Mesendoderm (in vitro differentiated cells): ENCODE measurements at regions not wholly inside any gene's neighbourhood (a gene's known extent, or its start where the extent isn't known, plus 50 kb on each side); places are given as distances from the start of the nearest gene placed in this dataset.
A peak's percentile ranks its signal among the peaks of the same experiment; 100 is the strongest.

Experiments used
- DNase-seq: peaks from one replicate; pipeline ENCODE4 v3.0.0; 2013
- H2AK5ac ChIP-seq: 2 replicates; pipeline ENCODE4 v1.6.1; 2013; ENCODE audit warnings: low read length, inconsistent platforms
- H2BK120ac ChIP-seq: 2 replicates; pipeline ENCODE4 v1.6.1; 2013; ENCODE audit warnings: low read depth, mild to moderate bottlenecking, low read length, moderate library complexity, mixed read lengths
- H2BK15ac ChIP-seq: replicated peaks from 2 replicates; pipeline ENCODE4 v1.6.1; 2013; ENCODE audit warnings: low read depth, mild to moderate bottlenecking, moderate library complexity
- H2BK5ac ChIP-seq: 2 replicates; pipeline ENCODE4 v1.6.1; 2013; ENCODE audit warnings: low read length, inconsistent platforms
- H3K18ac ChIP-seq: 2 replicates; pipeline ENCODE4 v1.6.1; 2013; ENCODE audit warnings: mild to moderate bottlenecking, low read length, mixed read lengths
- H3K23ac ChIP-seq: one replicate; pipeline ENCODE4 v1.6.1; 2013; ENCODE audit warnings: low read length
- H3K27ac ChIP-seq: 2 replicates; pipeline ENCODE4 v1.5.1; 2013; ENCODE audit warnings: low read depth, mild to moderate bottlenecking, inconsistent platforms, low read length, moderate library complexity
- H3K27me3 ChIP-seq: 2 replicates; pipeline ENCODE4 v1.6.1; 2013; ENCODE audit warnings: low read length, control low read depth, mild to moderate bottlenecking, inconsistent platforms; ENCODE audit not compliant: insufficient read depth, poor library complexity
- H3K36me3 ChIP-seq: 2 replicates; pipeline ENCODE4 v1.6.1; 2013; ENCODE audit warnings: low read length, inconsistent platforms; ENCODE audit not compliant: control insufficient read depth, insufficient read depth
- H3K4ac ChIP-seq: one replicate; pipeline ENCODE4 v1.6.1; 2013; ENCODE audit warnings: low read depth, mild to moderate bottlenecking, low read length, moderate library complexity
- H3K4me1 ChIP-seq: 2 replicates; pipeline ENCODE4 v1.6.1; 2013; ENCODE audit warnings: low read depth, low read length, inconsistent platforms; ENCODE audit not compliant: control insufficient read depth
- H3K4me2 ChIP-seq: 2 replicates; pipeline ENCODE4 v1.6.1; 2013; ENCODE audit warnings: low read length
- H3K4me3 ChIP-seq: 2 replicates; pipeline ENCODE4 v1.5.1; 2013; ENCODE audit warnings: mild to moderate bottlenecking, low read length
- H3K56ac ChIP-seq: one replicate; pipeline ENCODE4 v1.6.1; 2013; ENCODE audit warnings: low read length
- H3K79me1 ChIP-seq: 2 replicates; pipeline ENCODE4 v1.6.1; 2013; ENCODE audit warnings: low read length, inconsistent platforms
- H3K79me2 ChIP-seq: 2 replicates; pipeline ENCODE4 v1.6.1; 2013; ENCODE audit warnings: mild to moderate bottlenecking, low read length; ENCODE audit not compliant: control insufficient read depth, insufficient read depth
- H3K9ac ChIP-seq: 2 replicates; pipeline ENCODE4 v1.6.1; 2013; ENCODE audit warnings: low read length, inconsistent platforms
- H4K5ac ChIP-seq: one replicate; pipeline ENCODE4 v1.6.1; 2013; ENCODE audit warnings: low read length
- H4K8ac ChIP-seq: one replicate; pipeline ENCODE4 v1.6.1; 2013; ENCODE audit warnings: low read depth, mild to moderate bottlenecking, control low read depth, low read length, moderate library complexity
- WGBS: extraction: QIAGEN DNeasy Blood & Tissue Kit; methylation state at CpG from one replicate; pipeline ENCODE4 v1.1.7; 2013; ENCODE audit warnings: low lambda C conversion rate, missing lambda C conversion rate; ENCODE audit not compliant: insufficient coverage; ENCODE audit errors: extremely low coverage; 5-methylcytosine and 5-hydroxymethylcytosine counted together

GRCh38 chr5:147051193-147051592, 172.6 kb upstream of the PPP2R2B start:
- H3K79me1 ChIP-seq, result no peaks in the 10 kb centered on the region
- no peak overlapping the region for H3K4ac ChIP-seq
- no peaks in the 10 kb centered on the region for H3K27me3 ChIP-seq
- DNase-seq, result no peak
- H2BK120ac ChIP-seq, result no peak overlapping the region
- H3K18ac ChIP-seq, result no peak overlapping the region
- no peak overlapping the region for H3K56ac ChIP-seq
- H3K9ac ChIP-seq, result no peak overlapping the region
- no peak overlapping the region for H3K4me2 ChIP-seq
- peaks cover 3% of the 10 kb centered on the region for H3K4me1 ChIP-seq
- no peak overlapping the region for H2BK5ac ChIP-seq
- H3K23ac ChIP-seq, result no peak overlapping the region
- no peak overlapping the region for H2BK15ac ChIP-seq
- H3K36me3 ChIP-seq, result no peaks in the 10 kb centered on the region
- H2AK5ac ChIP-seq, result no peak overlapping the region
- no peak overlapping the region for H4K5ac ChIP-seq
- no peak overlapping the region for H3K4me3 ChIP-seq
- WGBS, result no CpG with 5 or more reads among the region's 5 CpGs
- no peak overlapping the region for H4K8ac ChIP-seq
- no peak overlapping the region for H3K27ac ChIP-seq
- H3K79me2 ChIP-seq, result no peaks in the 10 kb centered on the region

DNA sequence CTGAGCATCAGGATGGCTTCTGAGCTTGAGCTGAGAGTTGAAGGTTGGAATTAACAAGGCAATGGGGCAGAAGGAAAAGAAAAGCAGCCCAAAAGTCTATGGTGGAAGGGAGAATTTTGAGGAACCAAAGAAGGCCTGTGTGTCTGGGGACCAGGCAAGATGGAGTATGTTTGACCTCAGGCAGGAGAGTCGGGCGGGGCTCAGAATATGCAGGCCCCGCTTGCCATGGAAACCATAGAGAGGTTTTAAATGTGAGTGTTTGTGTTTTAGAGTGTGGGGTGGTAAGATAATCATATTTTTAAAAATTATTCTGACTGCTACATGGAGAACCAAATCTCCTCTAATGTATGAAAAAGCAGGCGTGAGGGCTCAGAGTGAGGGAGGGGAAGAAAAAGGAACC, 174.0 kb upstream of the PPP2R2B start:
- Histone ChIP-seq H3K4ac (no peak overlapping the region), H2BK120ac (no peak overlapping the region), H2BK15ac (no peak overlapping the region), H2AK5ac (no peak overlapping the region), H3K18ac (no peak overlapping the region), H3K79me1 (no peaks in the 10 kb centered on the region), H4K8ac (no peak overlapping the region), H3K36me3 (no peaks in the 10 kb centered on the region), H3K79me2 (no peaks in the 10 kb centered on the region), H3K4me3 (no peak overlapping the region), H3K4me1 (peaks cover 3% of the 10 kb centered on the region), H3K56ac (no peak overlapping the region), H3K27ac (no peak overlapping the region), H3K9ac (no peak overlapping the region), H3K4me2 (no peak overlapping the region), H2BK5ac (no peak overlapping the region), H3K23ac (no peak overlapping the region), H4K5ac (no peak overlapping the region), H3K27me3 (no peaks in the 10 kb centered on the region)
- WGBS, result no CpG with 5 or more reads among the region's 4 CpGs
- no peak for DNase-seq

DNA sequence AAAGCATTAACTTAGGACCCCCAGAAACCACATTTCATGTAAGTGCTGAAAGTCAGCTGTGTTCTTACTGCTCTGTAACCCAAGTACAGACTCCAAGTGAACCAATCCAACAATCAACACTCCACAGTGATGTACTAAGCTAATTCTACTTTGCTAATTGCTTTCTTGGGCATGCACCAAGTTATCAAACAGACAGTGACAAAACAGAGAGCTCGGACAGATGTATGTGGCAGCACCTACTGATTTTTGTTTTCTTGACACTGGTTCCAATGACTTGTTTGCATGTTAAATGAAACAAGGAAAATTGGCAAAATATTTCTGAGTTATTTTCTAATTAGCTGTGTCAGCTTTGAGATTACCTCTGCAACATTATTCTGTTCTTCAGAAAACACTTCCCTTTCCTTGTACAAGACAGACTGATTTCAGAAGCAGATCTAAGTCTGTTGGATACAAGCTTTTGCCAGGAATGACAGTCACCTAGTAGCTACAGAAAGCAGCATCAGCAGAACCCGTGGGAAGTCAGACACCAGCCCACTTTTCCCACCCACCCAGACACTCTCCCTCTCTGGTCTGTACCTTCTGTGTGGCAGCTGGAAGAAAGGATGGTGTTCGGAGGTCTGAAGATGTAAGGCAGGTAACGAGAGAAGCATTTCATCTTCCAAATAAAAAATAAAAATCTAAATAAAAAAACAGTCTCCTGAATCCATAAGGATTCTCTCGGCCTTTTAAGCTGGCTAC, 176.7 kb upstream of the PPP2R2B start:
- no peaks in the 10 kb centered on the region for H3K36me3 ChIP-seq
- H3K23ac ChIP-seq, result no peak overlapping the region
- H3K56ac ChIP-seq, result peak overlapping the region; percentile 25
- H3K27ac ChIP-seq, result no peak overlapping the region
- H3K27me3 ChIP-seq, result no peaks in the 10 kb centered on the region
- no peak overlapping the region for H4K8ac ChIP-seq
- no peak overlapping the region for H4K5ac ChIP-seq
- H2AK5ac ChIP-seq, result no peak overlapping the region
- no peak overlapping the region for H3K4me2 ChIP-seq
- H3K79me2 ChIP-seq, result no peaks in the 10 kb centered on the region
- no peak for DNase-seq
- no peaks in the 10 kb centered on the region for H3K79me1 ChIP-seq
- H3K9ac ChIP-seq, result no peak overlapping the region
- no peak overlapping the region for H3K4me3 ChIP-seq
- H2BK15ac ChIP-seq, result no peak overlapping the region
- no peak overlapping the region for H3K4ac ChIP-seq
- H2BK120ac ChIP-seq, result peak overlapping the region; percentile 45
- H2BK5ac ChIP-seq, result no peak overlapping the region
- H3K4me1 ChIP-seq, result no peaks in the 10 kb centered on the region
- no CpG with 5 or more reads among the region's 5 CpGs for WGBS
- H3K18ac ChIP-seq, result peak overlapping the region; percentile 90

DNA sequence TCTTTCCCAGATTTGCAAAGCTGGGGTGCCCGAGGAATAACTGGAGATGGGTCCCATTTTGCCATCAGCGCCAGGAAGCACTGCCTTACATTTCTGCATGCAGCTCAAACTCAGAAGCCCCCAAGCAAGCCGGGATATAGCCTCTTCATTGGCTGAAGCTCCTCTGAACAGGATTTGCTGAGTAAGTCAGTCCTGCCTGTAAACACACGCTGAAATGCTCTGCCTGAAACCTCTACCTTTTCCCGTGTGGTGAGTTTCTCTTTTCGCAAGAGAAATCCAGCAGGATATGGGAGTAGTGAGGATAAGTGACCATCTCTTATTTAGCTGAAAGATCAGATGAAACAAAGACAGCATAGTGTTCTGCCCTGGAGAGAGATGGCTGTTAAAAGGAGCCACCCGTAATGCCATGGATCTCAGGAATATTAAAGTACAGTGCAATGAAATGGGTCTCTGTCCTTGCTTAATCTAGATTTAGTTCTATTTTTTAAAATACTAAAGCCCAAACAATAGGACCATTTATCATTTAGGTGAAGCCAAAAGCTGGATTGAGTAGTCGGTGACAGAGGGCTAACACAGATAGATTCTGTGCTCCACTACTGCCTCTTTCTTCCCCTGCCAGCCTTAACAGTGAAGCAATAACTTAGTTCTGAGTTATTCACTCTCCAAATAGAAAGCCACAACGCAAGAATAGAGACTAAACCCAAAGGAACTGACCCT, 177.5 kb upstream of the PPP2R2B start:
- H3K4me3 ChIP-seq, result no peak overlapping the region
- H3K36me3 ChIP-seq, result no peaks in the 10 kb centered on the region

GRCh38 chr5:147057051-147057450, 177.8 kb upstream of the STK32A start:
- no peak overlapping the region for H3K4me3 ChIP-seq
- WGBS, result no CpG with 5 or more reads among the region's 1 CpG
- H2BK120ac ChIP-seq, result no peak overlapping the region
- H3K9ac ChIP-seq, result no peak overlapping the region
- no peaks in the 10 kb centered on the region for H3K4me1 ChIP-seq
- no peaks in the 10 kb centered on the region for H3K79me2 ChIP-seq
- peak overlapping the region; percentile 25 for H3K4ac ChIP-seq
- no peak overlapping the region for H3K27ac ChIP-seq
- no peak overlapping the region for H2BK5ac ChIP-seq
- no peak overlapping the region for H3K56ac ChIP-seq
- no peak overlapping the region for H4K5ac ChIP-seq
- no peak overlapping the region for H3K18ac ChIP-seq
- no peak overlapping the region for H4K8ac ChIP-seq
- no peaks in the 10 kb centered on the region for H3K79me1 ChIP-seq
- H3K23ac ChIP-seq, result no peak overlapping the region
- no peak for DNase-seq
- H3K36me3 ChIP-seq, result no peaks in the 10 kb centered on the region
- H2BK15ac ChIP-seq, result no peak overlapping the region
- no peak overlapping the region for H3K4me2 ChIP-seq
- H2AK5ac ChIP-seq, result no peak overlapping the region
- H3K27me3 ChIP-seq, result no peaks in the 10 kb centered on the region

More for the DNA sequence above, 177.5 kb upstream of the PPP2R2B start:
- Histone ChIP-seq H3K18ac (peak overlapping the region; percentile 90), H4K5ac (no peak overlapping the region), H3K4ac (no peak overlapping the region), H3K27ac (no peak overlapping the region), H3K56ac (no peak overlapping the region), H3K79me2 (no peaks in the 10 kb centered on the region), H3K4me2 (no peak overlapping the region), H2BK15ac (no peak overlapping the region), H3K79me1 (no peaks in the 10 kb centered on the region), H3K9ac (no peak overlapping the region), H3K4me1 (no peaks in the 10 kb centered on the region), H2BK5ac (no peak overlapping the region), H3K23ac (no peak overlapping the region), H2AK5ac (no peak overlapping the region), H4K8ac (no peak overlapping the region), H3K27me3 (no peaks in the 10 kb centered on the region), H2BK120ac (no peak overlapping the region)
- no CpG with 5 or more reads among the region's 9 CpGs for WGBS
- DNase-seq, result peak; percentile 51
